Stimulated activated CD8-positive, alpha-beta memory T cell treated with anti-CD3 and anti-CD28 coated beads, Interleukin-4, amount 100 ng/mL, for 1 hour (primary cell): ENCODE measurements at regions not wholly inside any gene's neighbourhood (a gene's known extent, or its start where the extent isn't known, plus 50 kb on each side); places are given as distances from the start of the nearest gene placed in this dataset.

Experiments used
- DNase-seq, 2 donors: peaks; one replicate each; pipeline ENCODE4 v3.0.0-alpha.2; 2020; ENCODE audit warnings: low read depth in 2 of 2, low spot score in 1 of 2

GRCh38 chr5:135219868-135220267, 179.2 kb downstream of the MACROH2A1 start:
- no peak for DNase-seq

DNA sequence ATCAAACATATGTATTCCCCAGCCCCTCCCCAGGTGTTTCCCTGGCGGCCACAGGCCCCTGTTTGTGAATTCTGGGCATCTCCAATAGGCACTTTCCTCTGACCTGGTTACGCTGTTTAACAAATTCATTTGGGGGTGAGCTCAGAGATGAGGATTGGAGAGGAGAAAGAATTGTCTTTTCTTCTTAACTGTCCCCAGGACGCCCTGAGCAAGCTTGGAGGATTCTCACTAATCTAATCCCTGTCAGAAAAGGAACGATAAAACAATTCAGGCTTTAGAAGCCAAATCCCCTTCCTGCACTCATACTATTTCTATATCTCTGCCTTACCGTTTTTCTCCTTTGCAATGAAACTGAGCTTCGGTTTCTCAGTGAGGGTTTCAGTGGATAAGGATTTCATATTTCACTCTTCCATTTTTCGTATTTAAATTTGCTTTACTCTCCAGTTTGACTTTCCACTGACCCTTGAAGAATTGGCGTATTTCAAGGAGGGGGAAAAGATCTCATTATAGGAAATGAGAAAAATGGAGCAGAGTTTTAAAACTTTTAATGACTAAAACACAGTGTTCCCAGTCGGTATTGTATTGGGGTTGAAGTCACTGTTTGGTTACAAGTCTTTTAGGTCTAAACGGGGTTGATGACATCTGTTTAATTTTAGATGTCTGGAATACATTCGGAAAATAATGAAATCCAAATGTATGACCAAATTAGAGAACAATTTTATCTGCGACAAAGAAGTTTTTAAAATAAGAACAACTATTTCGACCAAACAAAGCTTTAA, 180.1 kb downstream of the MACROH2A1 start:
- DNase-seq = no peak

DNA sequence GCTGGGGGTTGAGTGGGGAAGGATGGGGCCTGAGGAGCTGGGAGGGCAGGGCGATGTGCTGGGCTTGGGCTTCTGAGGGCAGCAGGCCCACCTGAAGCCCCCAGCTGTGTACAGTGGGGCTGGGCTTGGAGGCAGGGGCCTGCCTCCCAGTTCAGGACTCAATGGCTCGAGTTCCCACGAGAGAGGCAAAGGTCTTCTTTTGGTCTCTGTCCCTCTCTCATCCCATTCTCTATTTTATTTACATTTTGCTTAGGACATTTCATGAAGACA, 180.6 kb downstream of the MACROH2A1 start:
- DNase-seq = no peak

DNA sequence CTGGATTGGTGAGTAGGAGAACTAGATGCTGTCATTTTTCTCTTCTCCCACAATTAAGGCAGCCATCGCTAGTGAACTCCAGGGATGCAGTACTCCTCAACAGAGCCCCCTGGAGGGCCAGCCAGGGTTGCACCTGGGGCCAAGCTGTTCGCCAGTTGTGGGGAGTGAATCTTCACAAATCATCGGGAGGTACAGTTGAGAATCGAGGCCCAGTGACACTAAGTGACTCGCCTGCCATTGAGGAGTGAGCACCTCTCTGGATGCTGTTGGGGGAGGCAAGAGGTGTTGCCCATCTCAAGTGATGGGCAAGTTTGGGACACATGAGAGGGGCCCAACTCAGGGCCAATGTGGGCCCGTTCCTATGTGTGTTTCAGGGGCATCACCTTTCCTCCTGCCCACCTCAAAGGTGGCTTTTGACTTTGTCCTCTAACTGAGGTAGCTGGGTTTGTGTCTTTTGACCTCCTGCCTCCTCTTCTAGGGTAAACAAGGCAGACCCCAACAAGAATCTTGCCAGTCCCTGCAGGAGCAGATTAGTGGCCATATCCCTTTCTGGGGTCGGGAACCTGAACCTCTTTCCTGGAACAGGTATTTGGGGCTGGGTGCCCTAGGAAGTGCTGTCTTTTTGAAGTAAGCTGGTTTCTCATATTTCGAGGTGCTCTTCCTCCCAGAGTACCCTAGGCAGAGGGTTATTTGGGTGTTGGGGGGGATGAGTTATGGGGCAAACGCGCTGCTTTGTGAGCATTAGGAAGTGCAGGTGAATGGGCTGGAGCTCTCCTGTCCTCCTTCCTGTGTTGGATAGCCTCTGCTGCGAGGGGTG, 181.2 kb downstream of the MACROH2A1 start:
- DNase-seq = no peak

DNA sequence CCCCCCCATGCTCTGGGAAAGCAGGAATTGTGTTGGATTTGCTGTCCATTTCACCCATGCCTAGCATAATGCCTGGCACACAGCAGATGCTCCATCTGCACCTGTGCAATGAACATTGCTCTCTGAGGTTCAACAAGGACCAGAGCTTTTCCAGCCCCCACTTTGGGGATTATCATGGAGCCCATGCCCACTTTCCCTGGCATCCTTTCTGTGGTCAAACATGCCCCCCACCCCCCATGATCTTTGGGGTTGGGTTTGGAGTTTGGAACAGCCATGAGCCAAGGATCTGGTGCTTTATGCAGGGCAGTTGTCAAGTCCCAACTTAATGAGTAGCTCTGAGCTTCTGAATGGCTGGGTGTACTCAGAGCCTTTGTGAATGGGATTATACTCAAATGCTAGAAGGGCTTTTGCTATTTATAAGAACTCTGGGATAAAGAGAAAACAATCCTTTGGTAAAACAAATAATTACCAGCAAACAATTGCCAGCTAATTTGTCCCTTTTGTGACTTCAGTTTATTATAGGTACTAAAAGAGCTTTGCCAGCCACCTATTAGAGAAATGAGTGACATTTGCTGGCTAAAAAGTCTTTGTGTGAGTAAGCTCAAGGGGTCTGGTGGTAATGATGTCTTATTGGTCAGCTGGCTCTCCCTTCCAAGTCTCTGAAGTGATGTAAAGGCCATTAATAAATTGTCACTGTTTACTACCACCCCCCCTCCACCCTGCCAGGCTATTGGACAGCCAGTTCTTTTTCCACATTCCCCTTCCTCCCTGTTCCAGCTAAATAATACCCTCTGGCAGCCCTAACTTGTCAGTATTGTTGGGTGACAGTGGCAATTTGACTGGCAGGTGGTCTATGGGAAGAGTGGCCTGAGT, 182.3 kb downstream of the MACROH2A1 start:
- no peak for DNase-seq

GRCh38 chr5:135215617-135216470, 181.8 kb upstream of the PITX1 start:
- DNase-seq = no peak

DNA sequence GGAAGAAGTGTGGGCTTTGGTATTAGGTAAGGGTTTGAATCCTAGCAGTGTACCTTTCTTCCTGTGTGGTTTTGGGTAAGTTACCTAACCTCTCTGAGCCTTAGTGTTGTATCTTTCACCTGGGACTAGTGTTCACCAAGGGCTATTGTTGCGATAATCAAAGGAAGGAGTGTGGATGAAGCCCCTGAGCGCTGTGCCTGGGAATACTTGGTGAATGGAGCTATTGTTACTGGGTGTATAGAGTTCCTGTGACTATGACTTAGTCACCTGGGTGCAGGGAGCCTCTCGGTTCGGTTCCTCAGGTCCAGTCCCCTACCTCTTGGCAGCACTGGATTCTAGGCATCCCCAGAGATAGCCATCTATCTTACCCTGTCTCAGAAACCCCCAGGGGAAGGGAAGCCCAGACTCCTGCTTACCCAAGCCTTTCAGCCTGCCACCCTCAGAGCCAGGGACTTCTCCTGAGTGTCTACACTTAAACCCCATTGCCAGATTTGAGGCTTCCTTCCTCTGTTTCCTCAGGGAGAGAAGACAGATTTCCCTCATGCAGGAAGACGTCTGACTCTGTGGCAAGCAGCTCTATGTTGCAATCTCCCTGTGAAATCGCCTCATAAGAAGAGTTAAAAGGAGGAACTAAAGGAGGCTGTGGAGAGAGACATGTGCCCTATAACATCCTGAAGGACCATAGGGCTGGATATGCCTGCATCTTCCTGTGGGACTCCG, 181.0 kb upstream of the PITX1 start:
- DNase-seq = no peak

DNA sequence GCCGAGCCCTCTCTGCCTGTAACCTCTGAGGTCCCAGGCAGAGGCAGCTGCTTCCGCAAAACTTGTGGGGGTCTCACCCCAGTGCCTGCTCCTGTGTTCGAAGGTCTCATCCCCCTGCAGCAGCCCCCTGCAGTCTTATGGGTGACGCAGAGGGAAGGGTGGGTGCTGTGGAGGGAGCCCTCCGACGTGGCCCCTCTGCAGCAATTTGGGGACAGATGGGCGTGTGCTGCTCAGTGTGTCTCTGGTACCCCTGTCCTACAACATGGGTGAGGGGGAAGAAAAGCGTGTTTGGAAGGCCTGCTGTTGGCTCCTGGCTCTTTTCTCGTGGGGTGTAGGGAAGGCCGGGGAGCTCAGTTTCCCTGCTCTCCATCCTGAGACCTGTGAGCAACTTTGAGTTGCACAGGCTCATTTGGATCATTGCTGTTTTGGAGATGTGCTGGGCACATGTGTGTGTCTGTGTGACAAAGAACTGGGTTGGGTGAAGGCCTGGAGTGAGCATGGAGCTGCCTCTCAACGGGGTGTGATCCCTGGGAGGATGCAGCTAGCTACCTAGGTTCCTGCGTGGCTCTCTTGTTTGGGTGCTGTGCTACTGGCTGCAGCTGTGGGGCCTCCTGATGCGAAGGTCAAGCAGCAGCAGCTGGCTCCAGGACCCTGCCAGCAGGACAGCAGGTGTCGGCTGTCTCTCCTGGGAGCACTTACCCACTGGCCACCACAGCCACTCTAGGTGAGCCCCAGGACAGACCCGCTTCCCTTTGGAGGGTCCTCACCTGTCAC, 179.6 kb upstream of the PITX1 start:
- no peak for DNase-seq

DNA sequence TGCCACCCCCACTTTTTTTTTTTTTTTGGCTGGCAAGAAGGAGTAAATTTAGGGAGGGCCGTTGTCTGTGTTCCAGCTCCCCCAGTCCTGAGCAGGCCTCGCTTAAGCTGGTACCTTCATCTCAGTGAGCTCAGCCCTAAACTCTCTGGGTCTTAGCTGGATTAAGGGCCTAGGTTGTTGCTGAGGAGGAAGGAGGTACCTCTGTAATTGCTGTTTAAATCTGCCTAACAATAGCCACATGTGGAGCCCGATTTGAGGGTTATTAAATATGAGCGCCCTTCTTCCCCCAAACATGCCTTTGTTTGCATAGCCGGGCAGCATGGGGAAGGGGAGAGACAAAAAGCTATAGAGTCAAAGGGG, 179.0 kb upstream of the PITX1 start:
- no peak for DNase-seq

DNA sequence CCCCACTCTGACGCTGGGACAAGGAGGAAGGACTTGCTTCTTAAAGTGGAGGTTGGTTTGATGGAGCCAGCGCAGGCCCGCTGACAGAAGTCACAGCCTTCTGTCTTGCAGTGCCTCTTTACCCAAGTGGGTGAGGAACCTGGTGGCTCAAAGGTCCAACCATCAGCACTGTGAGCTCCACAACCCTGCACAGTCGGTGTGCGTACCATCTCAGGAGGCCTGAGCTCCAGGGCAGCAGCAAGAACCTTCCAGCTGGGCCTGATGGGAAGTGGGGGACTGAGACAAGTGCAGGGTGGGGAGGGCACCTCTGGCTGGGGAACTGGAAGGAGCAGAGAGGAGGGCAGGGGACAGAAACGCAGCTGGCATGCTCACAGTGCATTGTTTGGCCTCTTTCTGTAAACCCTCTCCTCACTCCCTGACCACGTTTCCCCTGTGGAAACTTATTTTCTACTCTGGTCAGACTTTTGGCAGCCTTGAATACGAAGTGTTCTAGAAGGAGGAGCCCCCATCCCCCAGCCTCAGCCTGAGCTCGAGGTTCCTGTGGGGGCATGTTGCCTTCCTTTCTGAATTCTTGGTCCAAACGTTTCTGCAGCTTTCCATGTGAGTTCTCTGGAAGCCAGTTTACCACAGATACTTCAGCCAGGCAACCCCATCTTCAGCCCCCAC, 178.5 kb upstream of the PITX1 start:
- no peak for DNase-seq

DNA sequence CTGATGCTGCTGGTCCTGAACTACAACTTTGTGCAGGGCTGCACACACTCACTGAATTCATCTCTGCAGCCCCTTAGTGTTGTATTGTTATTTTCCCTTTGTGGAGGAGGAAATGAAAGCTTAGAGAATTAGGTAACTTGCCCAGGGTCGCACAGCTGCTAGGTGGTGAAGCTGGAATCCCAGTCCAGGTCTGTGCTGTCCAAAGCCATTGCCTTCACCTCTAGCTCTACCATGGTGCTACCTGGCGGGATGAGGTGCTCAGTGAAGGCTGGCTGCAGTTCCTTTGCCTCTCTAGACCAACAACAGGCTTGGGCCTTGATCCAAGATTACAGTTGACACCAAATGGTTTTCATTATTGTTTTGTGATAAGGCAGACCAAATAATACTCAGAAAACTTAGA, 177.8 kb upstream of the PITX1 start:
- DNase-seq = no peak

- DNase-seq = no peak
These were observed 177.2 kb upstream of the PITX1 start for GRCh38 chr5:135211083-135211790.

DNA sequence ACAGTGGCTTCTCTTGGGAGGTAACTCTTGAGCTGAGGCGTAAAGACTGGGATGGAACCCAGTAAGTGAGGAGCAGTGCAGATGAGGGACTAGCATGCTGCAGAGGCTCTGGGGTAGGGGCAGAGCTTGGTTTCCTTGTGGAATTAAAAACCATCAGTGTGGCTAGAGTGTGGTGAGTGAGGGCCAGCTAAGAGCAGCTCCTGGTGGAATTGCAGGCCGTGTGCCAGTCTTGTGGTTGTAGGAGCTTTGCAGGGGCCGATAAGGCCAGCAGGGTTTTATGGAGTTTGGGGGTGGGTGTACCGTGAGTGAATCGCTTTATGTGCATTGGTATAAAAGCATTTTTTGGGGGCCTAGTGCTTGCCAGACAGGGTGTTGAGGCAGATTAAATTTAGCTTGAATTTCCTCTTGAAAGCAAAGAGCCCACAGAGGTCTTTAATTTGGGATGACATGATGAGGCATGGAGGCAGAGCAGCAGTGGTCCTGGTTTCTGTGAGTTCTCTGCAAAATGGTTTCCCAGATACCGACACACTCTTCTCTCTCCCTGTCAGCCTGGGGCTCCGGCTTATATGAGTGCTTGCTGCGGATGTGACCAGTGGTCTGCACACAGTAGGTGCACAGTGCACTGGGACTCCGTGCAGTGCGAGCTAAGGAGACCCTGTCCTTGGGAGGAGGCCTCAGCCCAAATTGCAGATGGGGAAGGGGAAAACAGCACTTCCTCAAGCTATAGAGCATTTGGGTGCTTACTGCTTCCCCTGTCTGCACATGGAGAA, 176.4 kb upstream of the PITX1 start:
- no peak for DNase-seq

GRCh38 chr5:135208903-135209721, 175.1 kb upstream of the PITX1 start:
- DNase-seq = no peak

DNA sequence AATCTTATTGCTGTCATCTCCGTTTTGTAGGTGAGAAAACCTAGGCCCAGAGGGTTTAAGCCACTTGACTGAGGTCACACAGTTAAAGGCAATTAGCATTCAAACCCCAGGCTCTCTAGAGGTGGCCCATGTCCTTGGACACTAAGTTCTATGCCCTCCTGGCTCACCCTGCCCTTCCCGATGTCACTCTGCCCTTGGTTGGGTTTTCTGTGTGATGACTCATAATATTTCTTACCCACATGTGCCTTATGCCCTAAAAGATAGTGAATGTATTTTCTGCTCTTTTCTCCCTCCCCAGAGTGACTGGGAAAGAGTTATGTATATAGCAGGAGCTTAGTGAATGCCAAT, 174.5 kb upstream of the PITX1 start:
- no peak for DNase-seq

GRCh38 chr5:135207866-135208265, 173.8 kb upstream of the PITX1 start:
- DNase-seq = no peak

DNA sequence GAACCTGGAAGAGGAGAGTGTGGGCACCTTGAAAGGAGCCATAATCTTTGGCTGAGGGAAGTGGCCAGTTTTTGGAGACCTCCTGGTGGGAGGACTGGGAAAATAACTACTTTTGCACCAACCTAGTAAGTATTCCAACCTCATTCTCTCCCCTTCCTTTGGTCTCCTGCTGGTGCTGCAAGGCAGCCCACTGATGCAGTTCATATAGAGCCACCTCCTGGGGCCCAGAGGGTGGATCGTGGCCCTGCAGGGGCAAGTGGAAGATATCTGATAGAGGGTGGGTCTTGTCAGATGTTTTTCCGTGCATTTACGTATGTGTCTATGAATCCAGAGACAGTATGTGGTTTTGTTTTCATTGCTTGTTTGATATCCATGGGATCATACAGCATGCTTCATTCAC, 172.8 kb upstream of the PITX1 start:
- DNase-seq = no peak
